Left colon (tissue), 2 donors: ENCODE measurements at regions not wholly inside any gene's neighbourhood (a gene's known extent, or its start where the extent isn't known, plus 50 kb on each side); places are given as distances from the start of the nearest gene placed in this dataset.
"Not testable (repeated sequence)": the region's sequence is repeated elsewhere in the genome, so short reads cannot be mapped to it uniquely, and the experiment has no call there.

Experiments used
- ATAC-seq: fragments of 200-7000 bp; cut with Tn5 transposase; one replicate; pipeline ENCODE4 v1.9.1; 2020; ENCODE audit warnings: mild to moderate bottlenecking, moderate library complexity
- DNase-seq, 2 donors: peaks; one replicate each; pipeline ENCODE4 v3.0.0-alpha.2; 2020
- intact Hi-C, 2 donors: fragments of 100-400 bp; cut with DNase I in 1 of 2; cut with micrococcal nuclease in 1 of 2; formaldehyde crosslinking; loops; one replicate each; pipeline versions ENCODE4 v1.11.2 to v1.14.0; 2022; cut with DNase I, micrococcal nuclease
- donor health status: DM: no; HTN: no; CAD: no.
- donor health status: DM: yes; HTN: yes; CAD: no.

DNA sequence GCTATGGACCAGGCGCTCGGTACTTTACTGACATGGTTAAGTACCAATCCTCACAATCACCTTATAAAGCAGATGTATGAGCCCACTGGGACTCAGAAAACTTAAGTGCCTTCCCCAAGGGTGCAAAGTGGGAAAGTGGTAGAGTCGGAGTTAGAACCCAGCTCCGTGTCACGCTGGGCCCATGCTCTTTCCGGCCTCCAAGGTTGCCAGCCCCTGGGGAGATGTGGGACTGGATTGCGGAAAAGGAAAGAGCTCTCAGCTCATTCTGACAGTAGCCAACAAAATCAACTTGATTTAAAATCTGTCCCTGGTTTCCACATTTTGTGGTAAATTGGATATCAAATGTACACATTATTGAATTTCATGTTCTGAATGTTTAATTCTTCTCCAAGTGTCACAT, 403.8 kb downstream of the DCDC2C start:
- no peak for ATAC-seq
- intact Hi-C loops: no loop called here
- no peak for DNase-seq

GRCh38 chr2:4110273-4110672, 406.9 kb downstream of the DCDC2C start:
- ATAC-seq: no peak
- intact Hi-C loops: no loop called here
- no peak for DNase-seq

- intact Hi-C loops, ATAC-seq, DNase-seq: not testable (repeated sequence)
Measured at GRCh38 chr2:4115435-4115834, 412.1 kb downstream of the DCDC2C start.

- ATAC-seq: no peak
- no peak for DNase-seq
- intact Hi-C loops: no loop called here
Measured at GRCh38 chr2:4122726-4123125, 419.4 kb downstream of the DCDC2C start.

DNA sequence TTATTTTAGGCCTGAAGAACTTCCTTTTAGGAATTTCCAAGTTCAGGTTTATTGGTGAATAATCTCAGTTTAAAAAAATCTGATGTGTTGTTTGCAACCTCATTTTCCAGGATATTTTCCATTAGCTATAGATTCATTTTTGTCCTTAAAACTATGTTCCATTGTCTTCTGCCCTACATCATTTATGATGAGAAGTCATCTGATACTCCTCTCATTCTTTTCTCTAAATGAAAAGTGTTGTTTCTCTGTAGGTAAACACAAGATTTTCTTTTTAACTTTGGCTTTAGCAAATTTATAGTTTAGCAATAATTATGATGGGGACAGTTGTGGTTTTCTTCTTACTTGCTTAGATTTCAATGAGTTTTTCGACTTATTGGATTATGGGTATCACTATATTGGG, 427.3 kb downstream of the DCDC2C start:
- ATAC-seq: no peak
- intact Hi-C loops: no loop called here
- DNase-seq: no peak

DNA sequence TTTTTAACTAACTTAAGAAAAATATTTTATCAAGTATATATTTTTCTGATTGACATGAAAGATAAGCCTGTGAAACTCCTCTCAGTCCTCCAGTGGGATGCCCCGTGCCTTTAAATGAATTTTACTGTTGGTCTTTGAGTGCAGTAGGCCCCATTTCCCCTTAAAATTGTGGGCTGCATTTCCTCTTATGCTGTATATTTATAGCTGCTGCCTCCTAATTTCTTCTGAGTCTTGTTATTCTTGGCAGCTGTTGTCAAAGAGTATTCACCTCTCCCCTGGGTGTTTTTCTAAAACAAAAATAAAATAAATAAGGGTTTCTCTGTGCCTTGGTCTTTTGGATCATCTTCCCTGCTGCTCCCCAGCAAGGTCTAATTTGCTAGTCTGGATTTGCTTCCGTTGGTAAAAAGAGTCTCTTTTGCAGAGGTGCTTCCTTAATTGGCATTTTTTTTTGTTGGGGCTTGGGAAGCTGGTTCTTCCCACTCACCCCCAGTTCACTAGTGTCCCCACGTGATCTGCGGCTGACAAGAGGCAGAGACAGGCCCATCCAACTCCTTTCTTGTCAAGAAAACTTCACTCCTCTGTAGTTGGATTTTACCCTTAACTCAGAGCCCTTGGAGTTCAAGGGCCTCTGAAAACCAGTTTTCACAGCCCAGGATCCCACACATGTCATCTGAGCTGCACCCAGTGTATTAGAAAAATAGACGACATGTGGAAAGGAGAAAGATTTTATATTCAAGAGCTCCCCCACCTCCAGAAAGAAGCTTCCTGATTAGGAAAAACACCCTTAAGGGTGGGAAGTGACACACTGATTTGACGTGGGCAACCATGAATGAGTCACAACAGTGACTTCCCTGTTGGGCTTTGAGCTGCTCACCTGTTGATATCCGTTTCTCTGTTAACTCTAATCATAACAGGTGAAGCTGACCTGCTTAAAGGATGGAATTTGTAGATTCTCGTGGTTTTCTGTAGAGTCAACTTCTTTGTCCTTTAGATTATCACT, 431.5 kb downstream of the DCDC2C start:
- ATAC-seq (no peak), DNase-seq (no peak)
- intact Hi-C loops: no loop called here

- no peak for ATAC-seq
- intact Hi-C loops: no loop called here
- no peak for DNase-seq
Measured at GRCh38 chr2:4135765-4136164, 432.4 kb downstream of the DCDC2C start.

GRCh38 chr2:4139316-4139715, 435.9 kb downstream of the DCDC2C start:
- DNase-seq (no peak), ATAC-seq (no peak)
- intact Hi-C loops: no loop called here

GRCh38 chr2:4139731-4140130, 436.4 kb downstream of the DCDC2C start:
- intact Hi-C loops: no loop called here
- ATAC-seq: no peak

DNA sequence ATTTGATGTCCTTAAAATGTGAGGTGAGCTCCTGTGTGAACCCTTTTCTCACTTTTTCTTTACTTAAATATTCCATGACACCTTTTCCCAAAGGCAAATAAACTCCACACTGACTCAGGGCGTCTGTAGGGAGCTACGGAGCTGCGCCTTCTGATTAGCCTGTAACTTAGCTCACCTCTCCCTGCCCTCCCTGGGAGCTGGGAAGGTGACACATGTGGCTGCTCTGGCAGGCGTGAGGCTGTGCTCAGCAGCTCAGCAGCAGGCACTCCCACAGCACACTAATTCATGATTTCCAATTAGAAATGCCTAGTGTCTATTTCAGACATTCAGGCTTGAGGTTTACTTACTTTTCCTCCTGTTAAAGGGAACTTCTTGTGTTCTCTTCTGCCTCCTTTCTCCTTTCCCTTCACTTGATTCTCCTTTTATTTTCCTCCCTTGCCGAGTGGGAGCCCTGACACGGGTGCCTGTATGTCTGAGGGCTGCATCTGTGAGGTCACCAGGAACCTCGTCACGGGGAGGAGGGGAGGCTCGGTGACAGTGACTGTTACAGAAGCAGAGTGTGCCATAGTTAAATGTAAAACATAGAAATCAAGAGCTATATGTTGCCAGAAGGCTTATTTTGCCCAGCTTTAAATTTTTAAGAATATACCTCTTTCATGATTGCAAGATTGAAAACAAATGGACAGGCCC, 437.1 kb downstream of the DCDC2C start:
- intact Hi-C loops: no loop called here
- ATAC-seq: no peak
- DNase-seq: no peak

More at GRCh38 chr2:4139731-4140130, 436.4 kb downstream of the DCDC2C start:
- no peak for DNase-seq

GRCh38 chr2:4144731-4145130, 441.4 kb downstream of the DCDC2C start:
- no peak for DNase-seq
- intact Hi-C loops: no loop called here
- no peak for ATAC-seq

DNA sequence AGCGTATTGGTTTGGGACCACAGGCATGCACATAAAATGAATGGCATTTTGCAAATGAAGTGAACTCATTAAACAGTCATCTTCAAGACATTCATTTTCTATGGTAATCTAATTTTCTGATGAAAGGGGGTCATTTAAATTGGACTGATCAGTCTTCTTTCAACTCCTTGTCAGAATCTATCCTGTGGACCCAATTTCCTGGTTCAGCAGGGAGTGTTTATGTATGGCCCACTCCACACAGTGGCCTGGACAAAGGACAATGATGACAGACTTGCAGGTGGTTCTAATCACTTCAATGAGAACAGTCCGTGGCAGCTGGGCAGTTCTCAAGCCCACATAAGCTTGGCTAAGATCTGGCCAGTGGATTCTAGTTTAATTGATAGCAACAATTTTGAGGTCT, 448.1 kb downstream of the DCDC2C start:
- ATAC-seq (no peak), DNase-seq (no peak)
- intact Hi-C loops: no loop called here

- DNase-seq: no peak
- ATAC-seq: no peak
- intact Hi-C loops: no loop called here
Measured at GRCh38 chr2:4152051-4152450, 448.7 kb downstream of the DCDC2C start.

- intact Hi-C loops: no loop called here
- ATAC-seq: no peak
- DNase-seq: no peak
Measured at GRCh38 chr2:4168834-4169233, 465.5 kb downstream of the DCDC2C start.

DNA sequence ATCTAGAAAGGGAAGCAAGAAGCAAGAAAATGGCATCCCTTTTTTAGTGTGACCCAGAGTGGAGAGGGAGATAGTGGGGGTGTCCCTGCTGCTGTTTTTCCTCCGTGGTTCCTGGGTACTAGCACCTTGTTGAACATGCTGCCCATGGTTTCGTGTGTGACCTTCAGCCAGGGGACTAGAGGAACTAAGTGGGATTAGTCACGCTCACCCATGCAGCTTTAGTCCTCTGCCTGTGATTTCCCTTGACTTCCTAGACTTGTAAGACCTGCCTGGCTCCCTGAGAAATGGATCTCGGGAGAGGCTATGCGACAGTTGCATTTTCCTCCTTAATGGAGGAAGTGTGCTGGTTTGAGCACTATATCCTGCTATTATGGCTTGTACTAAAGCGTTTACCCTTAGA, 471.4 kb downstream of the DCDC2C start:
- no peak for ATAC-seq
- no peak for DNase-seq
- intact Hi-C loops: no loop called here

GRCh38 chr2:4175343-4175742, 472.0 kb downstream of the DCDC2C start:
- no peak for ATAC-seq
- intact Hi-C loops: no loop called here
- DNase-seq: no peak

GRCh38 chr2:4180631-4181030, 477.3 kb downstream of the DCDC2C start:
- intact Hi-C loops: no loop called here
- no peak for ATAC-seq
- DNase-seq: no peak

DNA sequence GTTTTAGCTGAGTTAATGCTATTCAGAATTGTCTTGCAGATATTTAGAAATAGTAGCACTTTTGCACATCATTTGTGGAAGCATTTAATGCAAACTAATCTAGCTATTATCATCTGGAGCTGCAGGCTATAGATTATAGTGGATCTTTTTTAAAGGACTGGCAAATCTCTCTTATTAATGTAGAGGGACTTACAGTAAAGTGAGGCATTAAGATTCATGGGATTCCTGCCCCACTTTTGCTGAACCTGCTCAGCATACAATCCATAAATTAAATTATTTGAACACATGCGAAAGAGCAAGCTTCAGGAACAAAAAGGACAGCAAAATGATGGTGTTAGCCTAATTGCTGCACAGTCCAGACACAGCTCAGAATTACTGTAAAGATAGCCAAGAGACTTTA, 477.7 kb downstream of the DCDC2C start:
- intact Hi-C loops: no loop called here
- ATAC-seq (no peak), DNase-seq (no peak)

DNA sequence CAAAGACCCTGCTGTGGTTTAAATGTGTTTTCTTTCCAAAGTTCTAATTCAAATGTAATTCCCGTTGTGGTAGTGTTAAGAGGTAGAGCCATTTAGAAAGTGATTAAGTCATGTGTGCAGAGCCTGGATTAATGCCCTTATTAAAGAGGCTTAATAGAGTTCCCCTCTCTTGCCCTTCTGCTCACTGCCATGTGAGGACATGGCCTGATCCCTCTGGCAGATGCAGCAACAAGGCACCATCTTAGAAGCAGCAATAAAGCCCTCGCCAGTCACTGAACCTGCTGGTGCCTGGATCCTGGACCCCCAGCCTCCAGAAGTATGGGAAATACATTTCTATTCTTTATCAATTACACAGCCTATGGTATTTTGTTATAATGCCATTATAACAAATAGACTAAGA, 485.2 kb downstream of the DCDC2C start:
- DNase-seq (no peak), ATAC-seq (no peak)
- intact Hi-C loops: no loop called here

DNA sequence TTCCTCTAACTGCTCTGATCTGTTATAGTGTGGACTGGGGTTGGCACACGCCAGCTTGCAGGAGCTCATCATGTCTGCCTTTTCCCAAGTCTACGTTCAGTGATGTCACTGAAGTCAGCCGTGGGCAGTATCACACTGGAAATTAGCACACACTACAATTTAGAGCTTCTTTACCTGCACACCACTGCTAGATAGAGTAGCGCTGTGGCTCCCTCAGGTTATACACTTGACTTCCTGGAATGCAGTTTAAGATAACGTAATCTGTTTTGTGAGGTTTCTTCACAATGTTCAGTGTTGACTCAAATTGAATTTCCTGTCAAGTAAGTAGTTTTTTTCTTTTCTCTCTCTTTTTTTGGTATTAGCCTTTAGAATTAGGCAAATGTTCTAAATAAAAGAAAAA, 487.2 kb downstream of the DCDC2C start:
- DNase-seq (no peak), ATAC-seq (no peak)
- intact Hi-C loops: no loop called here
